HG03558 (cell line): ENCODE measurements at regions not wholly inside any gene's neighbourhood (a gene's known extent, or its start where the extent isn't known, plus 50 kb on each side); places are given as distances from the start of the nearest gene placed in this dataset.

Experiments
- ATAC-seq: cut with Tn5 transposase; IDR thresholded peaks from one replicate; pipeline ENCODE4 v1.9.1; 2021; ENCODE audit warnings: moderate number of reproducible peaks; ENCODE audit not compliant: unreplicated experiment; ENCODE audit errors: extremely low read depth

DNA sequence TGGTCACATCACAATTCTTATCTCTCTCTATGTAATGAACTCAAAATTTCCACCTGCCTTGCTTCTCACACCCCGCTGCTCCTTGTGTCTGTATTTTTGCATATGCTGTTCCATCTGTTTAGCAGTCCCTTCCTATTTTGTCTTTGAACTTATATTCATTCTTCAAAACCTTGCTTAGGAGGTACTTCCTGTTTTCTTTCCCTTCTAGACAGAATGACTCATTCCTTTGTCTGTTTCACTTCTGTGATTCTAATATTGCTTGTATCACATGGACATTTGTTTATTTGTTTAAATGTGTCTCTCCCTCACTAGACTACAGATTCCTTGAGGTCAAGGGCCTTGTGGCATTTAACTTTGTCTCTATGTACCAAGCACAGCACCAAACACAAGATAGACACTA, 424.2 kb downstream of the ETNK1 start:
- peak; percentile 67 for ATAC-seq

DNA sequence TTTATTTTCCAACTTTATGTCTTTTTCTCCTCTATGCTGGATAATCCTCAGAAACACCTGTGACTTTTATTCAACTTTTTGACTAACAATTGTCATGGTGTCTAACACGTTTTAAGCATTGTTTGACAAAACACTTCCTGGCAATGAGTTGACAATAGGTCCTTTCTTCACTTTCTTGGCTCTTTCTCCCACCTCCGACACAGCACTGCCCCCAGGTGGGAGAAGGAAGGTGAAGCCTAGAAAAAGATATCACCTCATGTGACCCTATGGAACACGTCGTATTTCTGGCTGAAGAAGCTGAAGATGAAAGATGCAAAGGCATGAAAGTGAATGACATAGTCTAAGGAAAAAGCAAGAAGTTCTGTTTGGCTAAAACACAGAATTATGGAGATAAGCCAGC, 430.0 kb downstream of the ETNK1 start:
- ATAC-seq = no peak

DNA sequence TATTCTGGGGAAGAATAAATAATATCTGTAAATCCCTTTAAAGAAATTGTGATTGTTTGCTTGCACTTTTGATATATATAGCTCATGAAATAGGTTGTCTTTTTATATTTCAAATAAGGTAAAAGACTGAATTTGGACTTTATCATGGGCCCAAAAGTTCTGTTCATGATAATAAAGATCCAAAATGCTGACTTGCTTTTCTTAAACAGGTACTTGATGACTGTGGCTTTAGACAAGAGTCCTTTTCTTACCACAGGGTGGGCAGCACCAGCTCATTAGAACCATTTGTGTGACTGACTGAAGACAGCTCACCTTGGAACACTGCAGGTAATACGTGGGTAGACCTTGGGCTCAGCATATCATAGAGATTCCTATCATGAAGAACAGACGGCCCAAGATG, 432.6 kb downstream of the ETNK1 start:
- no peak for ATAC-seq

DNA sequence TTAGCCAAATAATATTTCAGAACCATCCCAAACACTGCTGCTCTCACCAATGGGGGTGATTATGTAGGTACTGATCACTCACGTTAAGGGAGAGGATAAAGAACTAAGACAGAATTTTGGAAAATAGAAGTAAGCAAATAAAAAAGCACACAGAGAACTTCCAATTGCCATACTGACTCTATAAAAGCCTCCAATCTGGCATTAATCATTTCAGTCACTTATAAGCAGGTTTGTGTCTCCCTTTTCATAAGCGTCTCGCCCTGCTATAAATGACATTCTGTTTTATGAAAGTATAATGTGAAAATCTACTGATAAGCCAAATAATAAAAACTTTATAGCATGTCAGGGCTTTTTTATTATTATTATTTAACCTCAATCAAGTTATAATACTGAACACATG, 435.2 kb downstream of the ETNK1 start:
- no peak for ATAC-seq

DNA sequence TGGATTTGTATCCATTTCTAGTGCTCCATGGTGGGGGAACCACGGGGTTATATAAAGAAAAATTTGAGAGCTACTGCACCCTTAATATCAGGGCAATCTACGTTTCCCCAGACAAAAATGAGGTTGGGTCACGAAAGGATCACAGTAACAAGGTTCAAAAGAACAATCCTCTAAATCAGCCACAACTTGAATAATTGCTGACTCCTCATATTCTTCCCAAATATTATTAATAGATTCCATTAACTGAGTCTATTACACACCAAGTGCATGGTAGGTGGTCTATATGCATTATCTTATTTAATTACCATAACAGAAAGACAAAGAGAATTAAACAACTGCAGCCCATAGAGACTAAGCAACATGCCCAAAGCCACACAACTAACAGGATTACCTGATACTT, 438.2 kb downstream of the ETNK1 start:
- no peak for ATAC-seq

DNA sequence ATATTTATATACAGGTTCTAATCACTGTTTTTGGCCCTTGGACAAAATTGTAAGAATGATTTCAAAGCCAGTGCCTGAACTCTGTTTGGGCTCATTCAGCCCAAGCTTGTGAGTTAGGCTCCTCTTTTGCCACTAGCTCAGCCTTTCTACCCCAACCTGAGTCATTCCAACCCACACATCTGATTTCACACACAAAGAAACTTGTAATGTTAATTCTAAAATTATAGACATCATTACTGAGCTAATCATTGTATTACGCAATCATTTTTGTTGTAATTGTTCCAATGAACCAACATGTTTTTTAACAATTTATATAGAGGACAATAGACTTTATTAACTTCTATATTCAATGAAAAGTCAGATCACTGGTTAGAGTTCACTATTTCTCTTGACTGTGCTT, 441.1 kb downstream of the ETNK1 start:
- no peak for ATAC-seq

DNA sequence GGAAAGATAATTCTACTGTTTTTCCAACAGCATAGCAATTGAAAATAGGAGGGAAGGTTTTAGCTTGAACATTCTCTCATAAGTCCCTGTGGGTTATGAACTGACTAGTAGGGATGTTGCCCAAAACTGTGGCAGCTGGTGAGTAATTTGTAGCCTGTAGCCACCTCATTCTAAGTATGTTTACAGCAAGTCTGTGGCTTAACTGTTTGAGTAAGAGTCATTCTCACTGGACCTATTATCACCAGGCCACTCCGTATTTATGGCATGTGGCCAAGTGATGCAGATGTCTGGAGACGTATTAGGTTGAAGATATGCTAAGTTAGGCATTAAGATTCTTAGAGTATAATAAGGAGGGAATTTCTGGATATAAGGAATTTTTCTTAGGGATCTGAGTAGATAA, 458.3 kb downstream of the ETNK1 start:
- no peak for ATAC-seq

DNA sequence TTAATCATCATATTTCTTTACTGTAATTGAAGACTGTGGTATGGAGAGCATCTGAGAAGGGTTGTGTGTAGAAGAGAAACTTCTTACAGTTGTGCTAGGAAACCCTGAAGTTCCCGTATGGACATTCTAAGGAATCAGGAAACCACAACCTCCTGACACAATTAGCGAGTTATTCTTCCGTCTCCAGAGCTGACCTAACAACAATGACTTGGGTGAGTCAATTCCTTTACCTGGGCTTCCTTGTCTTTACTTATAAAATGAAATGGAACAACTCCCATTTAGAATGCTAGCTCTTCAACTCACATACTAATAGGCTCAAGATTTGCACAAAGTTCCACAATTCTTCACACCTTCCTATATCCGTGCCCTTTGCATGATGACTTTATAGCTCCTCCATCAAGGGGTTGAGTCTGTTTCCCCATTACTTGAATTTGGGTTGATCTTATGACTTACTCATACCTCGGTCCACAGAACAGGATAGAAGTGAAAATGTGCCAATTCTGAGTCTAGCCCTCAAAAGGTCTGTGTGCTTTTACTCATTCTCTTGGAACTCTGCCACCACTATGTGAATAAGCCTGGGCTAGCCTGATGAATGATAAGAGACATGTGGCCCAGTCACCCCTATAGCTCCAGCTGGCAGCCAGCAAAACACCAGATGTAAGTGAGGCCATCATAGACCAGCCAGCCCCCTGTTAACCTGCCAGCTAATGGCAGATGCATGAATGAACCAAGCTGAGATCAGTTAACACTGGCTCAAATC, 459.4 kb downstream of the ETNK1 start:
- ATAC-seq = no peak

DNA sequence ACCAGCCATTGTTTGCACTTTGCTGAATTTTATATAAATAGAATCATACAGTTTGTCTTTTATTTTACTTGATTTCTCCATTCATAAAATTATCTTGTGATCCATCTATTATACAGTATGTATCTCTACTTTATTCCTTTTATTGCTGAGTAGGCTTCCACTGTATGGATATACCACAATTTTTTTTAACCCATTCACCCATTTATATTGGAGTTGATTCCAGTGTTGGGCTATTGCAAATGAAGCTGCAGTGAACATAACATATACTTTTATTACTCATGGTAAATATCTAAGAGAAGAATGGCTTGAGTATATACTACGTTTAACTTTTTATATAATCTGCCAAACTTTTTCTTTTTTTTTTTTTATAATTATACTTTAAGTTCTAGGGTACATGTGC, 463.6 kb downstream of the ETNK1 start:
- no peak for ATAC-seq

DNA sequence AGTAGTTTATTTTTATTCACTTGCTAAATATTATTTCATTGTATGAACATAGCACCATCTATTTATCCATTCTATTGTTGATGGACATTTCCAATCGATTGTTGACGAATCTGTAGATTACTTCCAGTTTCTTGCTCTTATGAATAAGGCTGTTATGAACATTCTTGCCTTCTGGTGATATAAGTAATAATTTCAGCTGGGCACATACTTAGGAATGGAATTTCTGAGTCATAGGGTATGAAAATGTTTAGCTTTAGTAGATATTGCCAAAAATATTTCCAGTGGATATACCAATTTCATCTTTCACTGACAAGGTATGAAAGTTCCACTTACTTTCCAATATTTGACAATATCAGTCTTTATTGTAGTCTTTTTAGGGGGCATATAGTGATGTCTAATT, 468.5 kb downstream of the ETNK1 start:
- ATAC-seq = no peak

DNA sequence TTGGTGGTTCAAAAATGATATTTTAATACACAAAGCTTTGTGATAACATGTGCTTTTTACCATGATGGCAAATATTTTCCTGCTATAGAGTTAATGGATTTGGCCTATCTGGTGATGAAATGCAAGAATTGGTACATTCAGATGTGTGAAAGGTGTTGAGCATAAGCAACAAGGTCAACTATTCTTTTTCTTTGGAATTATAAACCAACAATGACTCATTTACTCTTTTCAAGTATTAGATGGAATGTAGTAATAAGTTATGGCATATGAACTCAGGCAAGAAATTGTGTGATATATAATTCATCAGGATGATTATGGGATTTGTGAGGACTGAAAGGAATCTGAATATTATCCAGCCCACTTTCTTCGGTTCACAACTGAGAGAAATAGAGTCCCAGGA, 471.4 kb downstream of the ETNK1 start:
- no peak for ATAC-seq

DNA sequence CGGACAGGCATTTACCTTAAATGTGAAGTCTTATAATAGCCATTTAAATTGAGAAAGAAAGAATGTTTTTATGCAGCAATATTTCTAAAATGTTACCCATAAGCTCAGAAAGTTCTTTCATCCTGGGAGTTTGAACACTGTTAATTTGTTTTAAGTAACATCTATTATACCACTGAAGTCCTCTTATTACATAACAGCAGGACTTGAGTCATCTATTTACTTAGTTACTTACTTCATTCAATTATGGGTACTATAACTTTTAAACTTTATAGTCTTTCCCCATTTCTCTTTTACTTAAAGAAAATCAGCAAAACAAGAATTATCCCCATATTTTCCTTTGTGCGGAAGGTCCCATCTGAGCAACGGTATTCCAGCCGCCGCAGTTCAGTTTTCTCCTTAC, 473.1 kb downstream of the ETNK1 start:
- ATAC-seq = no peak

DNA sequence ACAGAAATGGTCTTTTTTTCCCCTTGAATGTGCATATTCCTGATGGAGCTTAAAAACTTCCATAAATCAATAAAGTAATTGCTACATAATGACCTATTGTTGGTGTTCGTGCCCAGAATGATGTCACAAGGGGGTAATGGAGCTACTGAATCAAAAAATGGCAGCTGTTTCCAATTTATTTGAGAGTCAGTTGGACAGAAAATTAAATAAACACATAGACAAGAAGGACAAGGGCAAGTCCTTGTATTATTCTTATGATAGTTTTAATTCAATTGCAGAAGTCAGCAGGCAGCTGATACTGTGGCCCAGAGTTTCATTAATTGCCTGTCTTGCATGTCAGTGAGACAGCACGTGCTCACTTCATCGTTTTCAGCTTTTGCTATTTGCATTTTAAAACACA, 473.5 kb downstream of the ETNK1 start:
- no peak for ATAC-seq

DNA sequence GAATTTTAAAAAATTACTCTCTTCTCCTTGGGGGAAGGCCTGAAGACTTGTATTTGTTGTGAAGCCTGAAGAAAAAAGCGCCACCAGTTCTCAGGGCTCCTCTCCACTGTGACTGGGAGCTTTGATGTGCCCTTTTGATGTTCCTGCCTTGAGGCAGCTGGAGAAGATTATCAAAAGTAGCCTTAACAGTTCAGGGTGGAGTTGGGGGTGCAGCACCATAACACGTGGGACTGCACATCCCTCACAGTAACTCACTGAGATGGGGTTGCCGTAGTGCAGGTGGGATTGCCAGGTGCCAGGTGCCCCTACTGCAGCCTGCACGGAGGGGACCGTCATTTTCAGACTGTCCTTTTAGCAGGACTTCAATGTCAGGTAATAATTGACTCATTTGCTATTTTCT, 474.1 kb downstream of the ETNK1 start:
- no peak for ATAC-seq

DNA sequence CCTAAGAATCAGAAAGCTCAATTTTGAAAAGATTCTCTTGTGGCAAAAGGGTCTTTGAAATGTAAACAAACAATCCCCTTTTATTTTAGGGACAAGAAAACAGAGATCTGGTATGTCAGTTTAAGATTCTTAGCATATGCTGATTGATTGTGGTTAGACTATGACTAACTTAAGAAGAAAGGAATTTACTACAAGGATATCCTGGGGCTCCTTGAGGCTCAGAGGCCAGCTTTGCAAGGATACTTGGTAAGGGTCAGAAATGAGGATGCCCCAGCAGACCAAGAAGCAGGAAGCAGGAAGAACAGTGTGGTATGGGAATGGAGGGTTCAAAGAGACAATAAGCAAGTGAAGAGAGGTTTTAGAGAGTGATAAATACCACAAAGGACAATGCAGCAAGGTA, 474.6 kb downstream of the ETNK1 start:
- ATAC-seq = no peak

DNA sequence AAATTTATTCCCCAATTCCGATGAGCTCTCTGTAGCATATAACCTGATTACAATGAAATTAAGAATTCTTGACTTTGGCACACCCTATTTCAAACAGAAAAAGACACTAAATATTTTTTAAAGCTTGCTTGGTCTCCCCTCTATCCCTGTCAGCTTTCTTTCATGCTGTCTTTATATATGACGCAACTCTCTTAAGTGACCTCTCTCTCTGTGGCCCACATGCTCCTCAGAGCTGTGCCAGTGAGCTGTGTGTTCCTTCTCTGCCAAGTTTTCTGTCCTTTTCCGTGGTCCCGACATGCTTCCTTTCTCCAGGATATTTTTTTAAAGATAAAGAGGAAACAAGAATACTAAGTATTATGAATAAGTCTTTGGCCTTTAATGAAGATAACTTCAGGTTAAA, 484.0 kb downstream of the ETNK1 start:
- ATAC-seq = no peak

DNA sequence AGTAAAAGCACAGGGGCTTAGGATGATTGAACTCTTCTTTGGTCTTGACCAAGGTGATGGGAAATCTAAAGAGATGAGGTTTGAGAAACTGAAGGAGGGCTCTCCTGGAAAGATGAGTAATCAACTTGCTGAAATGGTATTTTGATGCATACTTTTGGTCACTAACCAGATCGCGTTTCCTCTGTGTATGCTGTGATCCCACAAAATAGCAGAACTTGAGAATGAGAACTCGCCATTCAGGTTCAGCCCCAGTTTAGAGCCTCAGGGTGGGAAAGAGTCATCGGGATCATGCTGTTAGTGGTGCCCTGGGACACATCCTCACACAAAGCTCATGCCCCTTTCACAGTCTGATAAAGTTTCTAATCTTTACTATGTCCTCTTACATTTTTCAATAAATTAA, 488.8 kb downstream of the ETNK1 start:
- ATAC-seq = no peak

DNA sequence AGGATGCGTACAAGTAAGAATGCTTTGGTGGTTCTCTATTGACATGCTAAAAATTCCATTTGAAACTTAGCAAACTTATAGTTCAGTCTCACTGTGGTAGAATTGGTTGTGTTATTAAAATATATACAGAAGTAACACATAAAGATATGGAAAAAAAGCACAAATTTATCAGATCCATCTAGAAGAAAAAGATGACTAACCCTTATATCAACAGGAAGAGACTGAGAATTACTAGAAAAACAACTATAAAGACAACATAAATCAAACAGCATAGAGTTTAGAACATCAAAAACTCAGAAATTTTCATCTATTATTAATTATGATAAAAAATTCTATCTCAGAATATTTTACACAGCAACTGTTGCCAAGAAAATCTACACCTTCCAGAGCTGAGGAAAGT, 491.0 kb downstream of the ETNK1 start:
- ATAC-seq = no peak

DNA sequence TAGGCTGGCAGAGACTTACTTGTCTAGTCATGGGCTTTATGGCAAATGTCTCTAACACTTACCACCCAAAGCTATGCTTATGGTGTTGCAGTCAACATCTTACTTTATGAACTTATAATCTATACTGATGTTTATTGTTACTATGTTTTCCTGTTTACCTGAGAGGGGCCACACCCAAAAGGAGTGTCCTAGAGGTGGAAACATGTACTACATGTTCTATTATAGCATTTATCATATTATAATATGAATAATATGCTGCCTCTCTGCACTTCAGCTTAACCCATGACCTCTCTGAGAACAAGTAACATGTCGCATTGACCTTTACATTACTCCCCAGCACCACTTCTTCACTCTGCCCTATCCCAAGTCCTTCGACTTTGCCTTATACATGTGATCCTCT, 501.8 kb downstream of the ETNK1 start:
- ATAC-seq = no peak

DNA sequence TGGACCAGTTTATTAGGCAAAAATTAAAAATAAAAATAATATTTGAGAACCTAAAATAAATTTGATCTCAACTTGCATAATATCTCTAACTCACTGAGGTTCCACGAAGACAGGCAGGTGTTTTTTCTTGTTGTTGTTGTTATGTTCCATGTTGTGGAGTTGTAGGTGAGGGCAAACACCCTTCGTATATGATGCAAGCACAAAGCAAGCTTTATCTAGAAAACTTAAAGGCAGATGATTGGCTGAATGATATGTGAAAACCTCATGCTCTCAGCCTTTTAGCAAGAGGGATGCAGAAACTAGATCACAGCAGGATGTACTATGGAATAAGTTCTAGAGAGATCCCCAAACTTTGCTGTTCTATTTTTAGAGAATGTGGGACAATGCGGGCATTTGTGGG, 502.7 kb downstream of the ETNK1 start:
- no peak for ATAC-seq

DNA sequence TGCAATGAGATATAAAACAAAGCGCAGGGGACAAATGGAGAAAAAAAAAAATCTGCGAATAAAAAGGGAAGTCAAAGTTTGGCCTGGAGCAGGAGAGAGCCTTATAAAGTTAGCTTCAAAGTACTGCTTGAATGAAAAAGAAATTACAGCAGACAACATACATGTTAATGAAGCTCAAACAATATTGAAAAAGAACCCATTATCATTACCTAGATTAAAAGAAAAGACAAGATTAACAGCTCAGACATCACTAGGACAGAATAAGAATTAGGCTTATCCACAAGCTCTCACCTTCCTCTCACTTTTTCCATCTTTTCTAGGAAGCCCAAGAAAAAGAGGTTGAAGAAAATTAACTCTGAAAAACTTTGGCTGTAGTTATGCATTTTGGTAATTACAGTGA, 503.5 kb downstream of the ETNK1 start:
- no peak for ATAC-seq

DNA sequence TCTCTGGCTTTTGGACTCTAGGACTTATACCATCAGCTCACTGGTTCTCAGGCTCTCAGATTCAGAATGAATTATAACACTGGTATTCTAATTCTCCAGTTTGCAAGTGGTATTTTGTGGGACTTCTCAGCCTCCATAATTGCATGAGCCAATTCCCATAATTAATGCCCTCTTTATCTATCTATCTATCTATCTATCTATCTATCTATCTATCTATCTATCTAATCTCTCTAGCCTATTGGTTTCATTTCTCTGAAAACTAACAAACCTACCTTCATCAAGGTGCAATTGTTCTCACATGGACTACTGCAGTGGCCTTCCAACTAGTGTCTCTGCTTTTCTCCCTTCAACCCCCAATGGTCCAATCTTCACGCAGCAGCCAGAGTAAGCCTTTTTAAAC, 507.4 kb downstream of the ETNK1 start:
- ATAC-seq = no peak

DNA sequence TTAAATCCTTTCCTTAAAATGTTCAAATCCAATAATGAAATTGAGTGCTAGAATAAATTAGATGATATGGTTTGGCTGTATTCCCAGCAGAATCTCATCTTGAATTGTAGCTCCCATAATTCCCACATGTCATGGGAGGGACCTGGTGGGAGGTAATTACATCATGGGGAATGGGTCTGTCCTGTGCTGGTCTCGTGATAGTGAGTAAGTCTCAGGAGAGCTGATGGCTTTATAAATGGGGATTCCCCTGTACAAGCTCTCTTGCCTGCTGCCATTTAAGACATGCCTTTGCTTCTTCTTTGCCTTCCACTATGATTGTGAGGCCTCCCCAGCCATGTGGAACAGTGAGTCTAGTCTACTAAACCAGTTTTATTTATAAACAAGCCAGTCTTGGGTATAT, 508.5 kb downstream of the ETNK1 start:
- ATAC-seq = no peak
